CD4-positive, CD25-positive, alpha-beta regulatory T cell (primary cell): ENCODE measurements at regions not wholly inside any gene's neighbourhood (a gene's known extent, or its start where the extent isn't known, plus 50 kb on each side); places are given as distances from the start of the nearest gene placed in this dataset.
A peak's percentile ranks its signal among the peaks of the same experiment; 100 is the strongest.
"Not testable (repeated sequence)": the region's sequence is repeated elsewhere in the genome, so short reads cannot be mapped to it uniquely, and the experiment has no call there.

Source experiments
- ATAC-seq, 2 donors: fragments of 150-1000 bp; cut with Tn5 transposase; one replicate each; pipeline ENCODE4 v1.10.0; 2021; ENCODE audit warnings: low read depth in 2 of 2, moderate number of reproducible peaks in 2 of 2, moderate library complexity in 1 of 2
- DNase-seq, 3 donors: peaks; one replicate each; pipeline versions ENCODE4 v3.0.0 to v3.0.0-alpha.2; 2012 to 2022; ENCODE audit warnings: mixed read lengths in 1 of 3
- H3K27ac ChIP-seq: one replicate; pipeline ENCODE4 v1.7.0; 2013; ENCODE audit warnings: mild to moderate bottlenecking, low read length; ENCODE audit not compliant: insufficient read depth, poor library complexity, severe bottlenecking
- H3K27me3 ChIP-seq: one replicate; pipeline ENCODE4 v1.7.0; 2013; ENCODE audit warnings: low read length; ENCODE audit not compliant: control insufficient read depth, insufficient read depth
- H3K36me3 ChIP-seq: one replicate; pipeline ENCODE4 v1.7.0; 2013; ENCODE audit warnings: mild to moderate bottlenecking, low read length, moderate library complexity; ENCODE audit not compliant: control insufficient read depth, insufficient read depth
- H3K4me1 ChIP-seq: 2 replicates; pipeline ENCODE4 v1.7.0; 2013; ENCODE audit warnings: mild to moderate bottlenecking, low read length; ENCODE audit not compliant: insufficient read depth, control insufficient read depth, poor library complexity, severe bottlenecking
- H3K4me3 ChIP-seq: one replicate; pipeline ENCODE4 v1.7.0; 2013; ENCODE audit warnings: low read depth, mild to moderate bottlenecking, low read length, moderate library complexity
- H3K9me3 ChIP-seq, 2 experiments: 1 replicate in 1 of 2; 2 replicates in 1 of 2; pipeline ENCODE4 v1.7.0; 2013; ENCODE audit warnings: low read length in 2 of 2, mild to moderate bottlenecking in 1 of 2, moderate library complexity in 1 of 2; ENCODE audit not compliant: control insufficient read depth in 2 of 2
- H3K27ac Mint-ChIP-seq, 3 donors: one replicate each; pipeline ENCODE4 v1.8.0; 2020 to 2022; ENCODE audit warnings: mild to moderate bottlenecking in 3 of 3, mixed read lengths in 3 of 3, moderate library complexity in 2 of 3
- H3K27me3 Mint-ChIP-seq: one replicate; pipeline ENCODE4 v1.8.0; 2022; ENCODE audit warnings: mild to moderate bottlenecking, mixed read lengths
- H3K36me3 Mint-ChIP-seq: one replicate; pipeline ENCODE4 v1.8.0; 2020; ENCODE audit warnings: mixed read lengths
- H3K4me1 Mint-ChIP-seq, 4 donors: one replicate each; pipeline ENCODE4 v1.8.0; 2020 to 2022; ENCODE audit warnings: mixed read lengths in 4 of 4, mild to moderate bottlenecking in 1 of 4
- H3K4me3 Mint-ChIP-seq, 4 donors: one replicate each; pipeline ENCODE4 v1.8.0; 2020 to 2022; ENCODE audit warnings: mild to moderate bottlenecking in 4 of 4, mixed read lengths in 4 of 4, moderate library complexity in 3 of 4
- H3K9me3 Mint-ChIP-seq, 7 donors: one replicate each; pipeline ENCODE4 v1.8.0; 2020 to 2022; ENCODE audit warnings: mixed read lengths in 7 of 7, mild to moderate bottlenecking in 3 of 7, moderate library complexity in 2 of 7

DNA sequence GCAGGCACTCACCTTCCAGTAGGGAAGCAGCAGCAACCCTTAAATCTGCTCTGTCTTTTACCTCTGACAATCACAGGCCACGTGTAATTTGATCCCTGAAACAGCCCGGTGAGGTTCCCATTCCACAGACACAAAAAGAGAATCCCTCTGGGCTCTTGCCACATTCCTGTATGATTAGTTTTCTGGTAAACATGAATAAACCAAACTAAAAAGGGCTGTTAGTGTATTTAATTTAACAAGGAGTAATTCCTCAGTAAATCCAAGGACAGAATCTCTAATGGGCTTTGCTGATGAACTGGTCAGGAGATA, 186.9 kb downstream of the FAM43A start:
- no peaks in the 10 kb centered on the region for H3K36me3 Mint-ChIP-seq
- H3K27ac Mint-ChIP-seq = no peak overlapping the region
- H3K9me3 Mint-ChIP-seq = peaks cover 0 to 3% (median 0%) of the 10 kb centered on the region in 7 donors
- H3K4me1 ChIP-seq = no peaks in the 10 kb centered on the region
- peaks cover 4% of the 10 kb centered on the region for H3K27me3 ChIP-seq
- no peak overlapping the region for H3K27ac ChIP-seq
- H3K4me1 Mint-ChIP-seq = peaks cover 0 to 3% (median 0%) of the 10 kb centered on the region in 4 donors
- peaks cover 23% of the 10 kb centered on the region for H3K27me3 Mint-ChIP-seq
- DNase-seq (no peak), ATAC-seq (no peak)
- no peaks in the 10 kb centered on the region for H3K36me3 ChIP-seq
- no peaks in the 10 kb centered on the region for H3K9me3 ChIP-seq
- H3K4me3 Mint-ChIP-seq = no peak overlapping the region
- H3K4me3 ChIP-seq = no peak overlapping the region

DNA sequence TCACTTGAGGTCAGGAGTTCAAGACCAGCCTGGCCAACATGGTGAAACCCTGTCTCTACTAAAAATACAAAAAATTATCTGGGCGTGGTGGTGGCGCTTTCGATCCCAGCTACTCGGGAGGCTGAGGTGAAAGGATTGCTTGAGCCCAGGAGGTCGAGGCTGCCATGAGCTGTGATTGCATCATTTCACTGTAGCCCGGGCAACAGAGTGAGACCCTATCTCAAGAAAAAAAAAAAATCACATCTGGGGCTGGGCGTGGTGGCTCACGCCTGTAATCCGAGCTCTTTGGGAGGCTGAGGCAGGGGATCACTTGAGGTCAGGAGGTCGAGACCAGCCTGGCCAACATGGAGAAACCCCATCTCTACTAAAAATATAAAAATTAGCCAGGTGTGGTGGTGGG, 187.8 kb downstream of the FAM43A start:
- H3K27ac Mint-ChIP-seq, H3K36me3 Mint-ChIP-seq, ATAC-seq, H3K4me1 ChIP-seq, H3K4me3 ChIP-seq, H3K4me1 Mint-ChIP-seq, H3K9me3 Mint-ChIP-seq, H3K27me3 ChIP-seq, H3K4me3 Mint-ChIP-seq, DNase-seq, H3K9me3 ChIP-seq, H3K36me3 ChIP-seq, H3K27ac ChIP-seq: not testable (repeated sequence)
- H3K27me3 Mint-ChIP-seq = peaks cover 17% of the 10 kb centered on the region

DNA sequence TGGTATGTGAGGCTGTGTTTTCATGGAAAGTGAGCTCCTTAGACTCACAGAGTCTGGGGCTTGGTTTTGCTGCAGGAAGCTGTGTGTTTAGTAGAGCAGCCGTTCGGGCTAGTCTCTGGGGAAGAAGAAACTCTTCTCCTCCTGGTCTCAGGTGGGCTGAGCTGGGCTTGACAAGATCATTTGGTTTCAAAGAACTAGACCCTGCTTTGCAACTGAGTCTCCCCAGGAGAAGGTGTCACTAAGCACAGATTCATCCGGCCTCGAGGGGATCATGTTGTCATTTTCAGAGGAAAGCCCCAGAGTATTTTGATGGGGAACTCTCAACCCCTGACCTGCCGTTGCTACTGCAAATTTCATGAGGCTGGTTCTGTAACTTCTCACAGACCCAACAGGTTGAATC, 188.5 kb downstream of the FAM43A start:
- peaks cover 0 to 2% (median under 1%) of the 10 kb centered on the region in 4 donors for H3K4me1 Mint-ChIP-seq
- DNase-seq = no peak
- no peaks in the 10 kb centered on the region for H3K9me3 ChIP-seq
- no peak for ATAC-seq
- peaks cover 0 to 3% (median 0%) of the 10 kb centered on the region in 7 donors for H3K9me3 Mint-ChIP-seq
- no peak overlapping the region for H3K27ac Mint-ChIP-seq
- H3K4me3 ChIP-seq = no peak overlapping the region
- no peaks in the 10 kb centered on the region for H3K4me1 ChIP-seq
- H3K27me3 Mint-ChIP-seq = peaks cover 12% of the 10 kb centered on the region
- no peaks in the 10 kb centered on the region for H3K36me3 ChIP-seq
- H3K36me3 Mint-ChIP-seq = no peaks in the 10 kb centered on the region
- no peaks in the 10 kb centered on the region for H3K27me3 ChIP-seq
- H3K27ac ChIP-seq = no peak overlapping the region
- H3K4me3 Mint-ChIP-seq = no peak overlapping the region

DNA sequence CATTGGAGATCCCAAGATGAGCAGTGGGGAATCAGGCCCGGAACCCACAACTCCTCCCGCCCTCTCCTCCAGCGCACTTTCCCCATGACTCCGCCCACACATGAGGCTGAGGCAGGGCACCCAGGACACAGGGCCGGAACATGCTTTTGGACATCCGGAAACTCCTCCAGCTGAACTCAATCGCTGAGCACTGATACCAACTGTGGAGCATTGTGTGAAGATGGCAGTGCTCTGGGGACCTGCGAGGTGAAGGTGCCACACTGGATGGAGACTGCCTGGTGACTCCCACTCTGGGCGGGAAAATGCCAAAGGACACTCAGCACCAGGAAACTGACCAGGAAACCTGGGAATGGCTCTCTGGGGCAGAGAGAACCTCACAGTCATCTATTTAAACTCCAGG, 189.1 kb downstream of the FAM43A start:
- no peaks in the 10 kb centered on the region for H3K36me3 ChIP-seq
- ATAC-seq (no peak), DNase-seq (no peak)
- no peak overlapping the region for H3K27ac Mint-ChIP-seq
- H3K27ac ChIP-seq = no peak overlapping the region
- no peaks in the 10 kb centered on the region for H3K4me1 ChIP-seq
- H3K4me3 Mint-ChIP-seq = no peak overlapping the region
- no peaks in the 10 kb centered on the region for H3K27me3 ChIP-seq
- H3K4me3 ChIP-seq = no peak overlapping the region
- H3K4me1 Mint-ChIP-seq = peaks cover 0 to 6% (median 1%) of the 10 kb centered on the region in 4 donors
- no peaks in the 10 kb centered on the region for H3K9me3 ChIP-seq
- no peaks in the 10 kb centered on the region for H3K36me3 Mint-ChIP-seq
- H3K9me3 Mint-ChIP-seq = peaks cover 0 to 3% (median 0%) of the 10 kb centered on the region in 7 donors
- peaks cover 12% of the 10 kb centered on the region for H3K27me3 Mint-ChIP-seq

DNA sequence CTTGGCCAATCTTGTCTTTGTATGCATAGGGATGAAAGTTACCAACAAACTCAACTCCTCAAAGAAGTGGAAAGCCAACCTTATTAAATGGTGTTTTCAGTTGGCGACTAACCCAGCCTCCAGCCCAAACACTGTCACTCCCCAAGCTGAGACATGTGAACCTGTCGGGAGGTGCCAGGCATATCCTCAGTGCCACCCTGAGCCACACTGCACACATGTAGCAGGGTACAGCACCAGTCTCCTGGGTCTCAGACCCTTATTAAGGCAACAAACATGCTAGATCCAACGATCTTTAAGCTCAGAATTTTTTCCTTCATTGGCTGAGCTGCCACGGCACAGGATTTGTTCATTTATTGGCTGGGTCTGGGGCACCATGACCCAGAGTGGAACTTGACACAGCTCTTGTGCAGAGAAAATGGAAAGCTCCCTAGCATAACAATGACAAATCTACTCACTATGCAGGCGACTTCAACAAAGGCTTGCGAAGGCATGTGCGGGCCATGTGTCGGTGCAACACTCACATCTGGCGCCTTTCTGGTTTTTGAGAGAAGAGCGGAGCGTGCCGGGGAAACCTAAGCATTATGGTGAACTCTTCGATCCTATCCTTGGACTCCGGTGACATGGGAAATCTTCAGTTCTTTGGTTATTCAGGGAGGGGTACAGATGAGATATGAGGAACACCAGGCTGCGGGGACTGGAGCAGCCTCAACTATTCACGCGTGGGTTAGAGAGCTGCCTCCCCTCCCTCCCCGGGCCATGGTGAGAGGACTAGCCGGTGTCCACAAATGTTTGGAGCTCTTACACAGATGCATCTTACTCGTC, 190.1 kb downstream of the FAM43A start:
- H3K27ac Mint-ChIP-seq = no peak overlapping the region
- no peaks in the 10 kb centered on the region for H3K9me3 ChIP-seq
- H3K36me3 Mint-ChIP-seq = no peaks in the 10 kb centered on the region
- H3K27ac ChIP-seq = no peak overlapping the region
- peaks cover 12% of the 10 kb centered on the region for H3K27me3 Mint-ChIP-seq
- no peak overlapping the region for H3K4me3 ChIP-seq
- no peak overlapping the region for H3K4me3 Mint-ChIP-seq
- H3K27me3 ChIP-seq = no peaks in the 10 kb centered on the region
- H3K4me1 Mint-ChIP-seq = peaks cover 0 to 10% (median 1%) of the 10 kb centered on the region in 4 donors
- DNase-seq (no peak), ATAC-seq (no peak)
- peaks cover 0 to 3% (median 0%) of the 10 kb centered on the region in 7 donors for H3K9me3 Mint-ChIP-seq
- H3K36me3 ChIP-seq = no peaks in the 10 kb centered on the region
- no peaks in the 10 kb centered on the region for H3K4me1 ChIP-seq

DNA sequence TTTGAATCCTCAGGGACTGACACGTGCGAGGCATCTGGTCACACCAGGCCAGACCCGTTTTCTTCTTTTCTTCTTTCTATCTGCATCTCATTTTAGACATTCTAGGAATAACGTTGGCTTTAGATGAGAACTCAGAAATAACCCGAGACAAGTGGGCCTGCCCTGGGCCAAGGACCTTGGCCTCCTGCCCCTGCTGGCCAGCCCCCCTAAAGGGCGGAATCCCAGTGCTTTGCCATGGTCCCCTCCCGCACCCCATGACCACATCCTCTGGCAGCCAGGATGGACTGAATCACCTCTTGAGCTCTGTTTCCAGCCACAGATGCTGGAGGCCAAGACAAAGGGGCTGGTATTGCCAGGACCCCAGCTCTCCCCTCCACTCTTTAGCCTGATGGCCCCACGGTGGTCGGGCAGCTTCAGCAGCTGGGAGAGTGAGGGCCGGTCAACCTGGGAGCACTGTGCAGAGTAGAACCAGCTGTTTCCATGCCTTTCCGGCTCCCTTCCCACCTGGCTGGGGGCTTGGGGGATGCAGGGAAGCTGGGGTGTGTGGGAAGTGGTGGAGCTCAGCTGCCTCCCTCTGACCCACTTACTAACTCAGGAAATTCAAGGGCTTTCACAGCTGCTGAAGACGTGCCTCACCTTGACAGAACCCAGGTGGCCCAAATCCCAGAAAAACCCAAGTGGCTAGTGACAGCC, 190.9 kb downstream of the FAM43A start:
- H3K27me3 ChIP-seq = no peaks in the 10 kb centered on the region
- Mint-ChIP-seq H3K4me3 (no peak overlapping the region), H3K9me3 (peaks cover 0 to 3% (median 0%) of the 10 kb centered on the region in 7 donors), H3K27ac (no peak overlapping the region), H3K27me3 (peaks cover 12% of the 10 kb centered on the region), H3K36me3 (no peaks in the 10 kb centered on the region), H3K4me1 (peaks cover 0 to 10% (median 1%) of the 10 kb centered on the region in 4 donors)
- DNase-seq = no peak
- H3K4me3 ChIP-seq = no peak overlapping the region
- H3K9me3 ChIP-seq = no peaks in the 10 kb centered on the region
- no peaks in the 10 kb centered on the region for H3K36me3 ChIP-seq
- H3K27ac ChIP-seq = no peak overlapping the region
- H3K4me1 ChIP-seq = no peaks in the 10 kb centered on the region
- ATAC-seq = no peak

DNA sequence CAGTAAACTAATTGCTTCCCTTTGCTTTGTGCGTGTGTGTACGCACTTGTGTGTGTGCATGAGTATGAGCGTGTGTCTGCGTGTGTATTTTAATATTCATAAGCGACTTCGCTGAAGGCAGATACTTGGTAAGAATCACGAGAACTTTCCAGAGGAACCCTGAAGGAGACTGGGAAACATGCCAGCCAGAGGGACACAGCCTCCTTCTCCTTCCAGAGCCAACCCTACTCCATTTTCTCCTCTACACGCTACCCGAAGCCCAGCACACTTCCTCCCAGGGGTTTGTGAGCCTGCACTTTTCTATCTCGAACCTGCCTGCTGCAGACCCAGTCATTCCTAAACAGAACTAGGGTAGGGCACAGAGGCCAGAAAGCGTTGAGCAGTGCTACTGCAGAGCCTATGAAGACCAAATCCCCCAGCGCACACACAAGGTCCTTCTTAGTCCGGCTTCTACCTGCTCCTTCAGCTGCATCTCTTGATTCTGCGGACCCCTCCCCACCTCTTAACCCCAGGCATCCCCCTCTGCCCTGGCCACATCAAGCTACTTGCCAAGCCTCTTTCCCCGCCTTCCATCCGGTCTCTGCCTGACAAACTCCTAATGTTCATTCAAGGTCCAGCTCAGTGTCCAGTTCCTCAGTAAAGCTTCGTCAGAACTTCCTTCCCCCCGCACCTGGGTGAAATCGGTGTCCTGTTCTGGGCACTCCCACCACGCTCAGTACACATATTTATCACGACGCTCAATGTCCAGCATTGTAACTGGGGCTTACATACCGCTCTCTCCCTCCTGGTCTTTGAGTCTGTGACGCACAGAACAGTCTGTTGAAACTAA, 191.8 kb downstream of the FAM43A start:
- H3K9me3 ChIP-seq = no peaks in the 10 kb centered on the region
- peaks cover 8% of the 10 kb centered on the region for H3K27me3 Mint-ChIP-seq
- no peaks in the 10 kb centered on the region for H3K27me3 ChIP-seq
- H3K4me1 Mint-ChIP-seq = peaks cover 0 to 10% (median 1%) of the 10 kb centered on the region in 4 donors
- ATAC-seq (no peak), DNase-seq (no peak)
- H3K36me3 Mint-ChIP-seq = no peaks in the 10 kb centered on the region
- H3K36me3 ChIP-seq = no peaks in the 10 kb centered on the region
- H3K4me3 ChIP-seq = no peak overlapping the region
- no peak overlapping the region for H3K27ac ChIP-seq
- peak overlapping the region in 1 of 3 donors; percentile 94 for H3K27ac Mint-ChIP-seq
- no peaks in the 10 kb centered on the region for H3K4me1 ChIP-seq
- peaks cover 0 to 2% (median 0%) of the 10 kb centered on the region in 7 donors for H3K9me3 Mint-ChIP-seq
- H3K4me3 Mint-ChIP-seq = no peak overlapping the region
